Heart left ventricle (tissue), 16 donors: ENCODE measurements at regions not wholly inside any gene's neighbourhood (a gene's known extent, or its start where the extent isn't known, plus 50 kb on each side); places are given as distances from the start of the nearest gene placed in this dataset.

Experiments
- ATAC-seq, 4 donors: fragments of 200-7000 bp; cut with Tn5 transposase; one replicate each; pipeline ENCODE4 v1.9.1; 2020 to 2022; ENCODE audit warnings: moderate library complexity in 4 of 4, mild to moderate bottlenecking in 3 of 4, moderate number of reproducible peaks in 1 of 4
- DNase-seq, 5 donors: peaks; one replicate each; pipeline ENCODE4 v3.0.0-alpha.2; 2020
- H3K27ac ChIP-seq, 12 donors: fragments of 200-600 bp; sonication (generic) in 4 of 12; one replicate each; pipeline versions ENCODE4 v1.5.0 to v1.8.0; 2016 to 2022; ENCODE audit warnings: mild to moderate bottlenecking in 2 of 12
- H3K27me3 ChIP-seq, 9 donors: fragments of 200-600 bp; sonication (generic) in 2 of 9; one replicate each; pipeline versions ENCODE4 v1.5.1 to v1.8.0; 2016 to 2022; ENCODE audit warnings: mild to moderate bottlenecking in 3 of 9
- H3K36me3 ChIP-seq, 9 donors: fragments of 200-600 bp; sonication (generic) in 2 of 9; one replicate each; pipeline versions ENCODE4 v1.5.0 to v1.8.0; 2018 to 2022; ENCODE audit warnings: mild to moderate bottlenecking in 2 of 9
- H3K4me1 ChIP-seq, 12 donors: fragments of 200-600 bp; sonication (generic) in 4 of 12; one replicate each; pipeline versions ENCODE4 v1.5.0 to v1.8.0; 2016 to 2022; ENCODE audit warnings: mild to moderate bottlenecking in 3 of 12
- H3K4me3 ChIP-seq, 12 donors: fragments of 200-600 bp; sonication (generic) in 4 of 12; one replicate each; pipeline versions ENCODE4 v1.5.0 to v1.8.0; 2017 to 2022; ENCODE audit warnings: mild to moderate bottlenecking in 9 of 12, moderate library complexity in 4 of 12
- H3K9me3 ChIP-seq, 12 donors: fragments of 200-600 bp; sonication (generic) in 4 of 12; one replicate each; pipeline versions ENCODE4 v1.5.0 to v1.8.0; 2016 to 2022; ENCODE audit warnings: mild to moderate bottlenecking in 1 of 12
- CTCF ChIP-seq, 12 donors: fragments of 200-600 bp; sonication (generic) in 4 of 12; IDR thresholded peaks; one replicate each; pipeline versions ENCODE4 v1.5.0 to v1.8.0; 2018 to 2022; ENCODE audit warnings: antibody characterized with exemption in 12 of 12, mild to moderate bottlenecking in 5 of 12
- POLR2A ChIP-seq, 2 donors: fragments of 450-650 bp; IDR thresholded peaks; one replicate each; pipeline ENCODE4 v1.6.1; 2017; ENCODE audit warnings: antibody characterized with exemption in 2 of 2, mild to moderate bottlenecking in 2 of 2, moderate library complexity in 2 of 2
- WGBS, 4 donors: extraction: QIAGEN DNeasy Blood & Tissue Kit in 2 of 4; methylation state at CpG; one replicate each; pipeline versions ENCODE4 v1.1.5 to v1.1.7; 2013 to 2018; 5-methylcytosine and 5-hydroxymethylcytosine counted together
- intact Hi-C, 10 donors: fragments of 100-400 bp; cut with DNase I; formaldehyde crosslinking; loops; one replicate each; pipeline versions ENCODE4 v1.11.1 to v1.14.2; 2022
- donor health status: ischemic (EF 13 %, LVEDD 7.1; RV severe dilation, severe dysfunction).
- donor health status: healthy with polysubstance abuse.
- donor health status: DM: no; HTN: yes; CAD: no.
- donor health status: DM: no; HTN: no; CAD: no.
- donor health status: ischemic (EF 25% LVEDD 6.9; RV normal size, moderate dysfunction).
- donor health status: ischemic (EF 25% LVEDD 5.7; RV mildly dilated, moderate dysfunction).
- donor health status: healthy.
- donor health status: DM: yes; HTN: yes; CAD: no.
- donor health status: ischemic (EF 35%, LVEDD 5.7; RV mildly dilated, moderate dysfunction).
- donor health status: nonischemic (EF 11% LVEDD 7.7; RV severe dilation, severe dysfunction).
- donor health status: DM: yes; HTN: yes; CAD: no.
- donor health status: PGD.
- donor health status: ischemic (EF 29% LVEDD 5.4; RV normal size, mild dysfunction).
- donor health status: nonischemic (EF 23%, LVEDD 6.1; RV moderate dilation, normal function).

- ATAC-seq, result no peak
- Histone ChIP-seq H3K27me3 (no peaks in the 10 kb centered on the region), H3K4me3 (no peak overlapping the region), H3K9me3 (no peaks in the 10 kb centered on the region), H3K36me3 (no peaks in the 10 kb centered on the region), H3K4me1 (peaks cover 0 to 33% (median 14%) of the 10 kb centered on the region in 12 donors), H3K27ac (peak overlapping the region in 11 of 12 donors; percentile 0 to 94 (median 52))
- no peak for DNase-seq
- TF ChIP-seq POLR2A (IDR thresholded peaks at IDR 0.05) (no peak), CTCF (IDR thresholded peaks at IDR 0.05) (no peak)
- intact Hi-C loops, result loop anchor here in 8 of 10 donors (5.0 to 10.0 kb wide), 13 partner anchors 43 to 1985 kb away; partner anchors contain the start of gene ADAMTS1 (in 4 of the 8)
- WGBS, 4 donors, result 44 to 64% (median 49%) methylated on average over 3 of the region's 3 CpGs
Observed at GRCh38 chr21:28749536-28749935, 243.1 kb downstream of the LTN1 start.

- no peak overlapping the region for H3K27ac ChIP-seq
- H3K4me3 ChIP-seq, result no peak overlapping the region
- H3K4me1 ChIP-seq, result peaks cover 0 to 29% (median 7%) of the 10 kb centered on the region in 12 donors
- intact Hi-C loops, result loop anchor here in 8 of 10 donors (5.0 to 10.0 kb wide), 13 partner anchors 45 to 1983 kb away; partner anchors contain the start of gene ADAMTS1 (in 4 of the 8)
- TF ChIP-seq CTCF (IDR thresholded peaks at IDR 0.05), result no peak
- TF ChIP-seq POLR2A (IDR thresholded peaks at IDR 0.05), result no peak
- no peaks in the 10 kb centered on the region for H3K36me3 ChIP-seq
- H3K27me3 ChIP-seq, result no peaks in the 10 kb centered on the region
- DNase-seq (no peak), ATAC-seq (no peak)
- WGBS, 4 donors, result 53 to 75% (median 69%) methylated on average over 1 of the region's 1 CpG
- no peaks in the 10 kb centered on the region for H3K9me3 ChIP-seq
Observed at GRCh38 chr21:28747464-28747863, 245.2 kb downstream of the LTN1 start.

GRCh38 chr21:28746166-28746565, 246.5 kb downstream of the LTN1 start:
- 46 to 58% (median 51%) methylated on average over 4 of the region's 4 CpGs for WGBS, 4 donors
- ATAC-seq (no peak), DNase-seq (no peak)
- Histone ChIP-seq H3K36me3 (no peaks in the 10 kb centered on the region), H3K4me3 (no peak overlapping the region), H3K4me1 (peaks cover 0 to 29% (median 7%) of the 10 kb centered on the region in 12 donors), H3K27me3 (no peaks in the 10 kb centered on the region), H3K27ac (peak overlapping the region in 1 of 12 donors; percentile 85), H3K9me3 (no peaks in the 10 kb centered on the region)
- intact Hi-C loops, result loop anchor here in 8 of 10 donors (5.0 to 10.0 kb wide), 13 partner anchors 46 to 1981 kb away; partner anchors contain the start of gene ADAMTS1 (in 4 of the 8)
- no peak for TF ChIP-seq CTCF (IDR thresholded peaks at IDR 0.05)
- TF ChIP-seq POLR2A (IDR thresholded peaks at IDR 0.05), result no peak

DNA sequence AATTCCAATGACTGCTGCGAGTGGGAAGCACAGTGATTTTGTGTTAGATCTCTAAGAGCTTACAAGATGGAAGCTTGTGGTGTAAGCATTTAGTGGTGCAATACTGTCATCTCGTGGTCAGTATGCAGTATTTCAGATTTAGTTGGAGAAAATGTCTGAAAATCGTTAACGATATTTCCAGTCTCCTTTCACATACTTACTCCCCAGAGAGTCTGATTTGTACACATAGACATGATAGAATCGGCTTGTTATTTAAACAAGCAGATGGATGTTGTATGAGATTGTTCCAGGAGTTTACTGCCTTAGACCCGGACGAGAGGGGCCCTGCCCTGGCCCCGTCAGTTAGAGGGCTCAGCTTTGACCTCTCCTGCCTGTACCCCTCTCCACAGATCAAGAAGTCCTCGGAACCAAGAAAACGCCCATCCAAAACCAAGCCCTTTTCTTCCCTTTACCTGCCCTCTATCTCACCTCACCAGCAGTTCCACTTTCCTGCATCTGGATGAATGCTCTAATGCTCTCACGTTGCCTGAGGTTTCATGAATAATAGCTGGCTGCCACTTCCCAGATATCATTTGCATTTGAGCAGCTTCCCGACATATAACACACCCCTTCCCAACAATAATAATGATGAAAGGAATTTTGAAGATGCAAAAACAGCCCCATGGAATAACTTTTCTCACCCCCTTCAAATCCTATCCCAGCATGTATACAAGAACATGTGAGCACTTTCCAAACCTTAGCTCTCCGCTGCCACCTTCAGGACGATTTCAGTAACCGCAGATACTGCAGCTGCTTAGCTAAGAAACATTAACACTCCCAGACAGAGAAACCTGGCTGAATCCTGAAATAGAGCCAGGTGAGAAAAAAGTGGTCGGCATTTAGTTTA, 247.3 kb downstream of the LTN1 start:
- Histone ChIP-seq H3K27ac (peak overlapping the region; percentile 58 to 90 (median 82)), H3K4me1 (peaks cover 0 to 29% (median 7%) of the 10 kb centered on the region in 12 donors), H3K27me3 (no peaks in the 10 kb centered on the region), H3K36me3 (no peaks in the 10 kb centered on the region), H3K9me3 (no peaks in the 10 kb centered on the region), H3K4me3 (peak overlapping the region; percentile 19 to 63 (median 51))
- intact Hi-C loops, result loop anchor here (1.0 to 10.0 kb wide), 23 partner anchors 47 to 1981 kb away; partner anchors contain the start of gene ADAMTS1 (in 4 of the 10)
- 4 to 9% (median 6%) methylated on average over 16 of the region's 16 CpGs for WGBS, 4 donors
- ATAC-seq, result peak; percentile 85 to 93 (median 87)
- TF ChIP-seq CTCF (IDR thresholded peaks at IDR 0.05) (peak; percentile 87 to 98 (median 92)), POLR2A (IDR thresholded peaks at IDR 0.05) (no peak)
- DNase-seq, result peak; percentile 69 to 80 (median 73)
